ENCODE measurements at regions not wholly inside any gene's neighbourhood (a gene's known extent, or its start where the extent isn't known, plus 50 kb on each side); places are given as distances from the start of the nearest gene placed in this dataset.

- no peaks in the 10 kb centered on the region for H3K4me1 ChIP-seq
- no peaks in the 10 kb centered on the region for H3K36me3 ChIP-seq
- H3K9me3 ChIP-seq: no peaks in the 10 kb centered on the region
- H3K27me3 ChIP-seq: no peaks in the 10 kb centered on the region
- TF ChIP-seq CTCF (IDR thresholded peaks at IDR 0.05): no peak
- TF ChIP-seq POLR2A (IDR thresholded peaks at IDR 0.05): no peak
- TF ChIP-seq EP300 (IDR thresholded peaks at IDR 0.05): no peak
- DNase-seq (ENCODE audit: low spot score in 2 of 2): no peak
- 86 to 92% methylated on average over 15 of the region's 15 CpGs for WGBS, 2 donors
- H3K4me3 ChIP-seq: no peak overlapping the region
- no peak overlapping the region for H3K27ac ChIP-seq
Observed at GRCh38 chr4:185925910-185926360, 113.9 kb upstream of the SORBS2 start.

- no peak for TF ChIP-seq POLR2A (IDR thresholded peaks at IDR 0.05)
- Histone ChIP-seq H3K4me3 (no peak overlapping the region), H3K27ac (no peak overlapping the region), H3K27me3 (no peaks in the 10 kb centered on the region), H3K9me3 (no peaks in the 10 kb centered on the region), H3K4me1 (peaks cover 0 to 10% (median 0%) of the 10 kb centered on the region in 4 donors), H3K36me3 (no peaks in the 10 kb centered on the region)
- no peak for DNase-seq (ENCODE audit: low spot score in 2 of 2)
- 95 to 96% methylated on average over 5 of the region's 5 CpGs for WGBS, 2 donors
Observed at GRCh38 chr4:185931375-185931774, 119.4 kb upstream of the SORBS2 start.

GRCh38 chr4:185931986-185932385, 120.0 kb upstream of the SORBS2 start:
- Histone ChIP-seq H3K9me3 (no peaks in the 10 kb centered on the region), H3K27me3 (no peaks in the 10 kb centered on the region), H3K4me3 (no peak overlapping the region), H3K4me1 (peaks cover 0 to 10% (median 0%) of the 10 kb centered on the region in 4 donors), H3K36me3 (no peaks in the 10 kb centered on the region), H3K27ac (peak overlapping the region in 1 of 4 donors; percentile 38)
- WGBS, 2 donors: 53 to 65% methylated on average over 3 of the region's 3 CpGs
- TF ChIP-seq POLR2A (IDR thresholded peaks at IDR 0.05) (no peak), CTCF (IDR thresholded peaks at IDR 0.05) (no peak), EP300 (IDR thresholded peaks at IDR 0.05) (no peak)
- DNase-seq (ENCODE audit: low spot score in 2 of 2): no peak

- peaks cover 0 to 10% (median 0%) of the 10 kb centered on the region in 4 donors for H3K4me1 ChIP-seq
- peak overlapping the region in 1 of 4 donors; percentile 38 for H3K27ac ChIP-seq
- no peaks in the 10 kb centered on the region for H3K36me3 ChIP-seq
- no peak overlapping the region for H3K4me3 ChIP-seq
- H3K27me3 ChIP-seq: no peaks in the 10 kb centered on the region
- H3K9me3 ChIP-seq: no peaks in the 10 kb centered on the region
- WGBS, 2 donors: 57 to 67% methylated on average over 5 of the region's 5 CpGs
- no peak for DNase-seq (ENCODE audit: low spot score in 2 of 2)
- no peak for TF ChIP-seq POLR2A (IDR thresholded peaks at IDR 0.05)
- TF ChIP-seq CTCF (IDR thresholded peaks at IDR 0.05): no peak
- TF ChIP-seq EP300 (IDR thresholded peaks at IDR 0.05): no peak
Observed at GRCh38 chr4:185932491-185932890, 120.5 kb upstream of the SORBS2 start.

GRCh38 chr4:185933078-185933581, 121.1 kb upstream of the SORBS2 start:
- TF ChIP-seq POLR2A (IDR thresholded peaks at IDR 0.05): no peak
- TF ChIP-seq EP300 (IDR thresholded peaks at IDR 0.05): no peak
- no peak for TF ChIP-seq CTCF (IDR thresholded peaks at IDR 0.05)
- Histone ChIP-seq H3K27ac (peak overlapping the region in 1 of 4 donors; percentile 38), H3K4me3 (no peak overlapping the region), H3K4me1 (peaks cover 0 to 10% (median 0%) of the 10 kb centered on the region in 4 donors), H3K27me3 (no peaks in the 10 kb centered on the region), H3K9me3 (no peaks in the 10 kb centered on the region), H3K36me3 (no peaks in the 10 kb centered on the region)
- no peak for DNase-seq (ENCODE audit: low spot score in 2 of 2)
- 61 to 70% methylated on average over 8 of the region's 8 CpGs for WGBS, 2 donors

Measured in tibial nerve (tissue), 4 donors.